B cell (primary cell): ENCODE measurements at regions not wholly inside any gene's neighbourhood (a gene's known extent, or its start where the extent isn't known, plus 50 kb on each side); places are given as distances from the start of the nearest gene placed in this dataset.

Source experiments
- ATAC-seq: fragments of 200-7000 bp; cut with Tn5 transposase; one replicate; pipeline ENCODE4 v1.10.0; 2021; ENCODE audit warnings: low read depth, mild to moderate bottlenecking, moderate number of reproducible peaks, moderate library complexity
- CTCF ChIA-PET: fragments of 350-600 bp; sonication (Branson Sonifier 250); formaldehyde crosslinking; loops from one replicate; lab custom pipeline; 2021; ENCODE audit warnings: antibody characterized with exemption, inconsistent platforms; lab: Charles Lee
- POLR2A ChIA-PET: fragments of 350-600 bp; sonication (Branson Sonifier 250); formaldehyde crosslinking; loops from one replicate; lab custom pipeline; 2021; ENCODE audit warnings: antibody characterized with exemption; lab: Charles Lee
- DNase-seq: peaks from one replicate; pipeline ENCODE4 v3.0.0; 2013
- H2AFZ ChIP-seq: 2 replicates; pipeline ENCODE4 v1.6.1; 2012; ENCODE audit warnings: mild to moderate bottlenecking, low read depth, low read length; ENCODE audit not compliant: insufficient read depth, poor library complexity, severe bottlenecking
- H3K27ac ChIP-seq, 2 donors: 1 replicate in 1 of 2; 2 replicates in 1 of 2; pipeline ENCODE4 v1.5.1; 2012 to 2013; ENCODE audit warnings: low read length in 2 of 2, mild to moderate bottlenecking in 2 of 2, moderate library complexity in 1 of 2
- H3K27me3 ChIP-seq, 4 experiments: fragments of 200-600 bp in 1 of 4; sonication (generic) in 1 of 4; replicated peaks in 1 of 4; 1 replicate in 2 of 4; 2 replicates in 2 of 4; pipeline versions ENCODE4 v1.6.1 to v1.7.0; 2013 to 2016; ENCODE audit warnings: low read length in 3 of 4, mild to moderate bottlenecking in 2 of 4, mixed read lengths in 1 of 4, moderate library complexity in 1 of 4; ENCODE audit not compliant: insufficient read depth in 4 of 4, control insufficient read depth in 3 of 4; ENCODE audit errors: control extremely low read depth in 1 of 4
- H3K36me3 ChIP-seq, 2 experiments: replicated peaks in 1 of 2; 1 replicate in 1 of 2; 2 replicates in 1 of 2; pipeline versions ENCODE4 v1.6.1 to v1.7.1; 2013; ENCODE audit warnings: low read length in 1 of 2; ENCODE audit not compliant: insufficient read depth in 2 of 2, control insufficient read depth in 1 of 2; ENCODE audit errors: control extremely low read depth in 1 of 2, extremely low read depth in 1 of 2
- H3K4me1 ChIP-seq, 2 donors: fragments of 200-600 bp in 1 of 2; sonication (generic) in 1 of 2; 1 replicate in 1 of 2; 2 replicates in 1 of 2; pipeline versions ENCODE4 v1.5.1 to v1.6.1; 2013 to 2017; ENCODE audit warnings: low read length in 2 of 2; ENCODE audit not compliant: control insufficient read depth in 2 of 2, insufficient read depth in 2 of 2
- H3K4me2 ChIP-seq: replicated peaks from 2 replicates; pipeline ENCODE3; 2012; ENCODE audit warnings: mild to moderate bottlenecking, low read depth, low read length; ENCODE audit not compliant: poor library complexity, severe bottlenecking
- H3K4me3 ChIP-seq, 5 experiments: fragments of 200-600 bp in 1 of 5; sonication (generic) in 1 of 5; 1 replicate in 3 of 5; 2 replicates in 2 of 5; pipeline versions ENCODE4 v1.5.1 to v1.7.0; 2011 to 2016; ENCODE audit warnings: low read length in 4 of 5, mild to moderate bottlenecking in 4 of 5, low read depth in 2 of 5, control low read depth in 1 of 5, moderate library complexity in 1 of 5; ENCODE audit not compliant: insufficient read depth in 1 of 5; ENCODE audit errors: control extremely low read depth in 1 of 5, extremely low read depth in 1 of 5
- H3K79me2 ChIP-seq: fragments of 200-600 bp; sonication (generic); one replicate; pipeline ENCODE4 v1.6.0; 2016; ENCODE audit warnings: low read length; ENCODE audit not compliant: control insufficient read depth, insufficient read depth
- H3K9ac ChIP-seq: fragments of 200-600 bp; sonication (generic); 2 replicates; pipeline ENCODE4 v1.6.1; 2017; ENCODE audit warnings: mild to moderate bottlenecking, low read length, moderate library complexity
- H3K9me3 ChIP-seq, 3 donors: one replicate each; pipeline versions ENCODE4 v1.6.1 to v1.7.1; 2013; ENCODE audit warnings: low read length in 2 of 3; ENCODE audit not compliant: control insufficient read depth in 2 of 3, insufficient read depth in 1 of 3; ENCODE audit errors: control extremely low read depth in 1 of 3
- H4K20me1 ChIP-seq: 2 replicates; pipeline ENCODE4 v1.6.0; 2012; ENCODE audit warnings: mild to moderate bottlenecking, low read length; ENCODE audit not compliant: insufficient read depth, control insufficient read depth, poor library complexity, severe bottlenecking
- H3K27ac Mint-ChIP-seq: one replicate; pipeline ENCODE4 v1.8.0; 2021; ENCODE audit warnings: mixed read lengths
- H3K27me3 Mint-ChIP-seq: one replicate; pipeline ENCODE4 v1.8.0; 2021; ENCODE audit warnings: mixed read lengths
- H3K4me1 Mint-ChIP-seq: one replicate; pipeline ENCODE4 v1.8.0; 2021; ENCODE audit warnings: mixed read lengths
- H3K4me3 Mint-ChIP-seq: one replicate; pipeline ENCODE4 v1.8.0; 2021; ENCODE audit warnings: mixed read lengths
- H3K9me3 Mint-ChIP-seq: one replicate; pipeline ENCODE4 v1.8.0; 2022; ENCODE audit warnings: mixed read lengths; ENCODE audit not compliant: insufficient read depth
- CTCF ChIP-seq: fragments of 200-600 bp; IDR thresholded peaks from one replicate; pipeline ENCODE4 v1.8.0; 2022; ENCODE audit warnings: antibody characterized with exemption, mild to moderate bottlenecking
- EZH2 ChIP-seq: IDR thresholded peaks from 2 replicates; pipeline ENCODE4 v1.6.1; 2012; ENCODE audit warnings: borderline replicate concordance, low read depth, mild to moderate bottlenecking, moderate library complexity, low read length; ENCODE audit not compliant: insufficient read depth, poor library complexity, severe bottlenecking
- WGBS: methylation state at CpG from one replicate; pipeline ENCODE4 v1.1.5; 2013; ENCODE audit warnings: missing lambda C conversion rate; ENCODE audit not compliant: insufficient coverage; 5-methylcytosine and 5-hydroxymethylcytosine counted together
- intact Hi-C: fragments of 100-400 bp; cut with micrococcal nuclease; formaldehyde crosslinking; loops from one replicate; pipeline ENCODE4 v1.10.0; 2022

- no peak overlapping the region for H3K27ac Mint-ChIP-seq
- Histone ChIP-seq H3K9me3 (no peaks in the 10 kb centered on the region), H4K20me1 (no peaks in the 10 kb centered on the region), H3K9ac (no peak overlapping the region), H3K4me2 (no peak overlapping the region), H3K4me1 (no peaks in the 10 kb centered on the region), H2AFZ (no peak overlapping the region), H3K27ac (no peak overlapping the region), H3K27me3 (no peaks in the 10 kb centered on the region), H3K4me3 (no peak overlapping the region), H3K79me2 (no peaks in the 10 kb centered on the region), H3K36me3 (no peaks in the 10 kb centered on the region)
- TF ChIP-seq CTCF (no peak), EZH2 (no peak)
- H3K4me3 Mint-ChIP-seq, result no peak overlapping the region
- ChIA-PET CTCF (interaction anchor here (1.3 kb wide), 1 partner anchor 14 kb away, joined by 4 read pairs; no protein-coding TSS in a partner anchor), POLR2A (no interaction called here)
- no peaks in the 10 kb centered on the region for H3K4me1 Mint-ChIP-seq
- 97% methylated on average over 3 of the region's 4 CpGs for WGBS
- H3K27me3 Mint-ChIP-seq, result peaks cover 8% of the 10 kb centered on the region
- intact Hi-C loops, result no loop called here
- no peaks in the 10 kb centered on the region for H3K9me3 Mint-ChIP-seq
- no peak for ATAC-seq
- DNase-seq, result no peak
Measured at GRCh38 chr1:208665936-208666335, 421.8 kb upstream of the PLXNA2 start.

GRCh38 chr1:208668991-208669390 is 424.8 kb upstream of the PLXNA2 start:
- H3K27ac ChIP-seq, result no peak overlapping the region
- ChIA-PET POLR2A (no interaction called here), CTCF (no interaction called here)
- H3K27me3 ChIP-seq, result no peaks in the 10 kb centered on the region
- Mint-ChIP-seq H3K4me3 (no peak overlapping the region), H3K4me1 (no peaks in the 10 kb centered on the region), H3K27ac (no peak overlapping the region), H3K27me3 (peaks cover under 1% of the 10 kb centered on the region), H3K9me3 (no peaks in the 10 kb centered on the region)
- DNase-seq (no peak), ATAC-seq (no peak)
- no peaks in the 10 kb centered on the region for H4K20me1 ChIP-seq
- H3K36me3 ChIP-seq, result no peaks in the 10 kb centered on the region
- no peak overlapping the region for H3K4me2 ChIP-seq
- H3K4me3 ChIP-seq, result no peak overlapping the region
- no peak overlapping the region for H2AFZ ChIP-seq
- no peaks in the 10 kb centered on the region for H3K4me1 ChIP-seq
- H3K79me2 ChIP-seq, result no peaks in the 10 kb centered on the region
- TF ChIP-seq CTCF (no peak), EZH2 (no peak)
- no peaks in the 10 kb centered on the region for H3K9me3 ChIP-seq
- 50% methylated on average over 1 of the region's 1 CpG for WGBS
- H3K9ac ChIP-seq, result no peak overlapping the region
- intact Hi-C loops, result no loop called here
